CD14-positive monocyte (primary cell): ENCODE measurements at regions not wholly inside any gene's neighbourhood (a gene's known extent, or its start where the extent isn't known, plus 50 kb on each side); places are given as distances from the start of the nearest gene placed in this dataset.

Experiments used
- DNase-seq, 3 donors: peaks; one replicate each; pipeline ENCODE4 v3.0.0-alpha.2; 2011 to 2022
- H2AFZ ChIP-seq: 2 replicates; pipeline ENCODE4 v1.6.0; 2012; ENCODE audit warnings: mild to moderate bottlenecking, low read depth, low read length, inconsistent platforms; ENCODE audit not compliant: insufficient read depth, poor library complexity, severe bottlenecking
- H3K27ac ChIP-seq, 2 donors: 1 replicate in 1 of 2; 2 replicates in 1 of 2; pipeline ENCODE4 v1.5.1; 2012 to 2013; ENCODE audit warnings: low read length in 2 of 2, control low read depth in 1 of 2, inconsistent platforms in 1 of 2, low read depth in 1 of 2, mild to moderate bottlenecking in 1 of 2
- H3K27me3 ChIP-seq, 2 donors: one replicate each; pipeline versions ENCODE4 v1.6.0 to v1.6.1; 2011 to 2013; ENCODE audit warnings: low read length in 2 of 2; ENCODE audit not compliant: control insufficient read depth in 2 of 2, insufficient read depth in 2 of 2
- H3K36me3 ChIP-seq, 2 donors: replicated peaks in 1 of 2; 1 replicate in 1 of 2; 2 replicates in 1 of 2; pipeline versions ENCODE4 v1.5.1 to v1.6.1; 2012 to 2013; ENCODE audit warnings: low read length in 2 of 2, control low read depth in 1 of 2, inconsistent platforms in 1 of 2, mild to moderate bottlenecking in 1 of 2; ENCODE audit not compliant: insufficient read depth in 2 of 2, control insufficient read depth in 1 of 2
- H3K4me1 ChIP-seq, 2 donors: 1 replicate in 1 of 2; 2 replicates in 1 of 2; pipeline versions ENCODE4 v1.5.1 to v1.6.1; 2012 to 2013; ENCODE audit warnings: low read length in 2 of 2, control low read depth in 1 of 2, inconsistent platforms in 1 of 2, mild to moderate bottlenecking in 1 of 2, moderate library complexity in 1 of 2; ENCODE audit not compliant: insufficient read depth in 2 of 2, control insufficient read depth in 1 of 2
- H3K4me2 ChIP-seq: replicated peaks from 2 replicates; pipeline ENCODE3; 2012; ENCODE audit warnings: low read length, moderate library complexity, mild to moderate bottlenecking; ENCODE audit not compliant: poor library complexity, severe bottlenecking; ENCODE audit errors: extremely low read depth
- H3K4me3 ChIP-seq, 3 experiments: fragments of 200-600 bp in 1 of 3; sonication (generic) in 1 of 3; replicated peaks in 1 of 3; 1 replicate in 2 of 3; 2 replicates in 1 of 3; pipeline ENCODE4 v1.5.1; 2011 to 2013; ENCODE audit warnings: low read length in 3 of 3, mild to moderate bottlenecking in 3 of 3, control low read depth in 2 of 3, low read depth in 2 of 3, inconsistent platforms in 1 of 3, moderate library complexity in 1 of 3
- H3K79me2 ChIP-seq: 2 replicates; pipeline ENCODE4 v1.6.0; 2012; ENCODE audit warnings: mild to moderate bottlenecking, control low read depth, inconsistent platforms, low read length, moderate library complexity; ENCODE audit not compliant: insufficient read depth
- H3K9ac ChIP-seq: 2 replicates; pipeline ENCODE4 v1.6.0; 2017; ENCODE audit warnings: low read length, mild to moderate bottlenecking; ENCODE audit not compliant: insufficient read depth, poor library complexity, severe bottlenecking
- H3K9me3 ChIP-seq, 2 donors: replicated peaks in 1 of 2; 1 replicate in 1 of 2; 2 replicates in 1 of 2; pipeline versions ENCODE4 v1.5.1 to v1.6.1; 2012 to 2013; ENCODE audit warnings: low read length in 2 of 2, control low read depth in 1 of 2; ENCODE audit not compliant: control insufficient read depth in 1 of 2, insufficient read depth in 1 of 2
- H4K20me1 ChIP-seq: 2 replicates; pipeline ENCODE4 v1.6.0; 2012; ENCODE audit warnings: mild to moderate bottlenecking, low read length, control low read depth, moderate library complexity; ENCODE audit not compliant: insufficient read depth
- H3K27ac Mint-ChIP-seq, 7 donors: one replicate each; pipeline ENCODE4 v1.8.0; 2020; ENCODE audit warnings: mild to moderate bottlenecking in 7 of 7, mixed read lengths in 7 of 7, moderate library complexity in 6 of 7, inconsistent platforms in 2 of 7
- H3K27me3 Mint-ChIP-seq, 3 donors: one replicate each; pipeline ENCODE4 v1.8.0; 2021 to 2022; ENCODE audit warnings: low read depth in 3 of 3, mild to moderate bottlenecking in 3 of 3, mixed read lengths in 3 of 3, moderate library complexity in 3 of 3, inconsistent platforms in 1 of 3
- H3K36me3 Mint-ChIP-seq, 2 donors: one replicate each; pipeline ENCODE4 v1.8.0; 2020; ENCODE audit warnings: mixed read lengths in 2 of 2, inconsistent platforms in 1 of 2, mild to moderate bottlenecking in 1 of 2
- H3K4me1 Mint-ChIP-seq: one replicate; pipeline ENCODE4 v1.8.0; 2020; ENCODE audit warnings: mild to moderate bottlenecking, mixed read lengths
- H3K4me3 Mint-ChIP-seq, 2 donors: one replicate each; pipeline ENCODE4 v1.8.0; 2020; ENCODE audit warnings: mild to moderate bottlenecking in 2 of 2, mixed read lengths in 2 of 2, moderate library complexity in 1 of 2
- H3K9me3 Mint-ChIP-seq, 7 donors: one replicate each; pipeline ENCODE4 v1.8.0; 2020 to 2022; ENCODE audit warnings: mixed read lengths in 7 of 7, mild to moderate bottlenecking in 6 of 7, moderate library complexity in 6 of 7, inconsistent platforms in 2 of 7
- WGBS: methylation state at CpG from one replicate; pipeline ENCODE4 v1.1.5; 2013; ENCODE audit warnings: missing lambda C conversion rate; ENCODE audit not compliant: insufficient coverage; 5-methylcytosine and 5-hydroxymethylcytosine counted together
- intact Hi-C, 2 donors: fragments of 100-400 bp; cut with micrococcal nuclease; formaldehyde crosslinking; loops; one replicate each; pipeline versions ENCODE4 v1.15.0 to v1.15.1; 2023
- TF ChIP-seq, protein P1 (sequence below): fragments of 200-600 bp; IDR thresholded peaks from one replicate; pipeline ENCODE4 v1.8.0; 2022; ENCODE audit warnings: antibody characterized with exemption, mild to moderate bottlenecking

DNA sequence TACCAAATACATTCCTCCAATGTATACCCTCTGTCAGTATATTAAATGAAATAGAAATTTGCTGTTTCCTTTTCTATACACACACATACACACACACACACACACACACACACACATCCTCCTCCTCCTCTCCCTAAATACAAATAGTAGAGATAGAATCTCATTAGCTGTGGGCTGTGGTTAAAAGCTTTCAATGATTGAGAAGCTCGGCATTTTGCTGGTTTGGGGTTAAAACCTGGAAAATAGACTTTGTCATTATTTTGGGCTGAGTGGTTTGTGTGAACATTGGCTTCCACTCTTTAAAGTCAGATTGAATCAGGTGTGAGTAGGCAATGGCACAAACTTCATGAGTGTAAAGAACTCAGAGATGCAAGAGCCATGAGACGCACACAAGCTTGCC, 596.0 kb downstream of the XPNPEP1 start:
- H3K36me3 Mint-ChIP-seq: no peaks in the 10 kb centered on the region

GRCh38 chr10:109324721-109325120, 598.6 kb downstream of the XPNPEP1 start:
- H3K4me3 ChIP-seq: no peak overlapping the region
- Mint-ChIP-seq H3K4me1 (no peaks in the 10 kb centered on the region), H3K4me3 (no peak overlapping the region), H3K27ac (no peak overlapping the region), H3K9me3 (peaks cover 0 to 19% (median 10%) of the 10 kb centered on the region in 7 donors), H3K36me3 (no peaks in the 10 kb centered on the region), H3K27me3 (peaks cover 0 to 1% (median 0%) of the 10 kb centered on the region in 3 donors)
- H3K4me2 ChIP-seq: no peak overlapping the region
- H3K27me3 ChIP-seq: no peaks in the 10 kb centered on the region
- no peak overlapping the region for H3K9ac ChIP-seq
- H3K9me3 ChIP-seq: peaks cover 10 to 29% of the 10 kb centered on the region in 2 donors
- H3K4me1 ChIP-seq: no peaks in the 10 kb centered on the region
- no peaks in the 10 kb centered on the region for H3K36me3 ChIP-seq
- TF ChIP-seq, protein P1, sequence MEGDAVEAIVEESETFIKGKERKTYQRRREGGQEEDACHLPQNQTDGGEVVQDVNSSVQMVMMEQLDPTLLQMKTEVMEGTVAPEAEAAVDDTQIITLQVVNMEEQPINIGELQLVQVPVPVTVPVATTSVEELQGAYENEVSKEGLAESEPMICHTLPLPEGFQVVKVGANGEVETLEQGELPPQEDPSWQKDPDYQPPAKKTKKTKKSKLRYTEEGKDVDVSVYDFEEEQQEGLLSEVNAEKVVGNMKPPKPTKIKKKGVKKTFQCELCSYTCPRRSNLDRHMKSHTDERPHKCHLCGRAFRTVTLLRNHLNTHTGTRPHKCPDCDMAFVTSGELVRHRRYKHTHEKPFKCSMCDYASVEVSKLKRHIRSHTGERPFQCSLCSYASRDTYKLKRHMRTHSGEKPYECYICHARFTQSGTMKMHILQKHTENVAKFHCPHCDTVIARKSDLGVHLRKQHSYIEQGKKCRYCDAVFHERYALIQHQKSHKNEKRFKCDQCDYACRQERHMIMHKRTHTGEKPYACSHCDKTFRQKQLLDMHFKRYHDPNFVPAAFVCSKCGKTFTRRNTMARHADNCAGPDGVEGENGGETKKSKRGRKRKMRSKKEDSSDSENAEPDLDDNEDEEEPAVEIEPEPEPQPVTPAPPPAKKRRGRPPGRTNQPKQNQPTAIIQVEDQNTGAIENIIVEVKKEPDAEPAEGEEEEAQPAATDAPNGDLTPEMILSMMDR: no peak
- intact Hi-C loops: no loop called here
- H3K79me2 ChIP-seq: no peaks in the 10 kb centered on the region
- no peaks in the 10 kb centered on the region for H4K20me1 ChIP-seq
- 86% methylated on average over 2 of the region's 3 CpGs for WGBS
- no peak overlapping the region for H3K27ac ChIP-seq
- no peak overlapping the region for H2AFZ ChIP-seq
- no peak for DNase-seq

More for the DNA sequence above, 596.0 kb downstream of the XPNPEP1 start:
- H3K27ac ChIP-seq: no peak overlapping the region
- Mint-ChIP-seq H3K27ac (no peak overlapping the region), H3K4me3 (no peak overlapping the region), H3K4me1 (no peaks in the 10 kb centered on the region), H3K9me3 (peaks cover 0 to 22% (median 5%) of the 10 kb centered on the region in 7 donors), H3K27me3 (no peaks in the 10 kb centered on the region)
- WGBS: no CpG with 5 or more reads among the region's 2 CpGs
- H3K4me1 ChIP-seq: no peaks in the 10 kb centered on the region
- H3K79me2 ChIP-seq: no peaks in the 10 kb centered on the region
- no peaks in the 10 kb centered on the region for H4K20me1 ChIP-seq
- intact Hi-C loops: no loop called here
- no peak overlapping the region for H3K4me2 ChIP-seq
- TF ChIP-seq, protein P1: no peak
- H3K36me3 ChIP-seq: no peaks in the 10 kb centered on the region
- peaks cover 8 to 28% of the 10 kb centered on the region in 2 donors for H3K9me3 ChIP-seq
- H3K9ac ChIP-seq: no peak overlapping the region
- H2AFZ ChIP-seq: no peak overlapping the region
- no peak for DNase-seq
- no peak overlapping the region for H3K4me3 ChIP-seq
- no peaks in the 10 kb centered on the region for H3K27me3 ChIP-seq
